HCT116 (cell line): ENCODE measurements at regions not wholly inside any gene's neighbourhood (a gene's known extent, or its start where the extent isn't known, plus 50 kb on each side); places are given as distances from the start of the nearest gene placed in this dataset.

Experiments
- ATAC-seq: fragments of 200-7000 bp; cut with Tn5 transposase; 2 replicates; pipeline ENCODE4 v1.9.1; 2020; ENCODE audit warnings: mild to moderate bottlenecking, moderate library complexity
- BruUV-seq: library from RNA; stranded (reverse); fragments of 400-500 nt; replicated peaks from 2 replicates; lab custom pipeline; 2021; lab: Mats Ljungman, UMichigan
- CTCF ChIA-PET: fragments of 300-600 bp; sonication (Branson Sonifier 250); formaldehyde crosslinking; loops from one replicate; lab custom pipeline; 2021; ENCODE audit warnings: antibody characterized with exemption; lab: Charles Lee
- POLR2A ChIA-PET: fragments of 300-600, 350-600 bp; sonication (Branson Sonifier 250); formaldehyde crosslinking; loops from one replicate; lab custom pipeline; 2021; ENCODE audit warnings: antibody characterized with exemption; lab: Charles Lee
- RAD21 ChIA-PET, 2 experiments: fragments of 300-600 bp; sonication (Branson Sonifier 250); formaldehyde crosslinking; loops; one replicate each; lab custom pipeline; 2023; ENCODE audit warnings: low total read pairs in 2 of 2; ENCODE audit not compliant: uncharacterized antibody in 2 of 2, unreplicated experiment in 2 of 2, low non-redundant PET in 1 of 2; lab: Charles Lee
- DNase-seq: peaks from one replicate; pipeline ENCODE4 v3.0.0-alpha.2; 2010; ENCODE audit warnings: low read depth, low spot score
- H2AFZ ChIP-seq: fragments of 200-600 bp; shearing (Covaris generic), sonication (generic); 2 replicates; pipeline ENCODE4 v1.6.1; 2017; ENCODE audit warnings: low read depth, mixed run types, mixed read lengths, antibody characterized with exemption, low read length; ENCODE audit not compliant: poor library complexity, severe bottlenecking
- H3K27ac ChIP-seq: 2 replicates; pipeline ENCODE4 v1.5.1; 2012; ENCODE audit warnings: low read depth, low read length
- H3K27me3 ChIP-seq: fragments of 200-600 bp; sonication (generic); 2 replicates; pipeline ENCODE4 v1.6.1; 2016; ENCODE audit warnings: mixed run types, low read length, mixed read lengths; ENCODE audit not compliant: insufficient read depth
- H3K36me3 ChIP-seq, 2 experiments: fragments of 200-500 bp in 1 of 2; fragments of 200-600 bp in 1 of 2; sonication (Bioruptor generic) in 1 of 2; sonication (generic) in 1 of 2; 2 replicates each; pipeline versions ENCODE4 v1.5.1 to v1.6.1; 2014 to 2016; ENCODE audit warnings: low read length in 2 of 2, inconsistent platforms in 1 of 2, mixed read lengths in 1 of 2, mixed run types in 1 of 2; ENCODE audit not compliant: insufficient read depth in 2 of 2, control insufficient read depth in 1 of 2
- H3K4me1 ChIP-seq, 2 experiments: fragments of 200-600 bp in 1 of 2; sonication (generic) in 1 of 2; 2 replicates each; pipeline versions ENCODE4 v1.5.1 to v1.6.1; 2012 to 2017; ENCODE audit warnings: low read length in 2 of 2, inconsistent platforms in 1 of 2, mild to moderate bottlenecking in 1 of 2, mixed read lengths in 1 of 2, mixed run types in 1 of 2, moderate library complexity in 1 of 2; ENCODE audit not compliant: insufficient read depth in 2 of 2, control insufficient read depth in 1 of 2
- H3K4me2 ChIP-seq: fragments of 200-600 bp; sonication (generic); 2 replicates; pipeline ENCODE4 v1.6.1; 2017; ENCODE audit warnings: mixed run types, low read length, mixed read lengths
- H3K4me3 ChIP-seq, 2 experiments: fragments of 200-600 bp in 1 of 2; sonication (generic) in 1 of 2; replicated peaks in 1 of 2; 2 replicates each; pipeline ENCODE4 v1.5.1; 2011 to 2016; ENCODE audit warnings: low read length in 2 of 2, control low read depth in 1 of 2, low read depth in 1 of 2, mild to moderate bottlenecking in 1 of 2, mixed read lengths in 1 of 2, mixed run types in 1 of 2
- H3K79me2 ChIP-seq: fragments of 200-600 bp; sonication (generic); 2 replicates; pipeline ENCODE4 v1.6.1; 2017; ENCODE audit warnings: mild to moderate bottlenecking, mixed run types, low read length, moderate library complexity, mixed read lengths; ENCODE audit not compliant: insufficient read depth
- H3K9ac ChIP-seq: fragments of 200-600 bp; sonication (generic); 2 replicates; pipeline ENCODE4 v1.6.1; 2016; ENCODE audit warnings: low read length, mixed read lengths
- H3K9me2 ChIP-seq: fragments of 200-600 bp; sonication (generic), shearing (Covaris generic); 2 replicates; pipeline ENCODE4 v1.6.1; 2017; ENCODE audit warnings: mixed run types, mild to moderate bottlenecking, moderate library complexity; ENCODE audit not compliant: insufficient read depth
- H3K9me3 ChIP-seq, 2 experiments: fragments of 200-500 bp in 1 of 2; fragments of 200-600 bp in 1 of 2; sonication (Bioruptor generic) in 1 of 2; sonication (generic) in 1 of 2; 2 replicates each; pipeline ENCODE4 v1.6.1; 2014 to 2017; ENCODE audit warnings: low read length in 2 of 2, mixed read lengths in 2 of 2, inconsistent platforms in 1 of 2, low read depth in 1 of 2, mild to moderate bottlenecking in 1 of 2, mixed run types in 1 of 2, moderate library complexity in 1 of 2; ENCODE audit not compliant: control insufficient read depth in 1 of 2, insufficient read depth in 1 of 2
- H4K20me1 ChIP-seq: fragments of 200-600 bp; sonication (generic), shearing (Covaris generic); 2 replicates; pipeline ENCODE4 v1.6.1; 2017; ENCODE audit warnings: mixed run types, mild to moderate bottlenecking, moderate library complexity; ENCODE audit not compliant: insufficient read depth
- ATF3 ChIP-seq: IDR thresholded peaks from 2 replicates; pipeline ENCODE4 v1.6.1; 2012
- CEBPB ChIP-seq: IDR thresholded peaks from 2 replicates; pipeline ENCODE4 v1.6.1; 2012; ENCODE audit warnings: low read depth
- CTCF ChIP-seq, 3 experiments: fragments of 200-600 bp in 1 of 3; sonication (generic) in 1 of 3; IDR thresholded peaks in 2 of 3; conservative IDR thresholded peaks in 1 of 3; 2 replicates each; pipeline ENCODE4 v1.5.1; 2012 to 2017; ENCODE audit warnings: low read depth in 2 of 3, low read length in 2 of 3, antibody characterized with exemption in 1 of 3, borderline replicate concordance in 1 of 3, control low read depth in 1 of 3, mild to moderate bottlenecking in 1 of 3, mixed read lengths in 1 of 3, mixed run types in 1 of 3, moderate library complexity in 1 of 3; ENCODE audit not compliant: insufficient read depth in 1 of 3
- EGR1 ChIP-seq: IDR thresholded peaks from 2 replicates; pipeline ENCODE4 v1.6.1; 2012; ENCODE audit warnings: low read depth
- ELF1 ChIP-seq: IDR thresholded peaks from 2 replicates; pipeline ENCODE4 v1.6.1; 2012; ENCODE audit warnings: low read depth, borderline replicate concordance
- EZH2 ChIP-seq: fragments of 200-600 bp; sonication (generic); IDR thresholded peaks from 2 replicates; pipeline ENCODE4 v1.6.1; 2017; ENCODE audit warnings: antibody characterized with exemption, mixed run types
- JUND ChIP-seq: IDR thresholded peaks from 2 replicates; pipeline ENCODE4 v1.6.1; 2012
- POLR2A ChIP-seq: IDR thresholded peaks from 2 replicates; pipeline ENCODE4 v1.7.0; 2011; ENCODE audit warnings: borderline replicate concordance; ENCODE audit not compliant: insufficient read depth, insufficient read length; ENCODE audit errors: extremely low read depth
- POLR2AphosphoS5 ChIP-seq: IDR thresholded peaks from 2 replicates; pipeline ENCODE4 v1.6.1; 2011; ENCODE audit warnings: mild to moderate bottlenecking, low read depth, low read length, moderate library complexity
- RAD21 ChIP-seq: IDR thresholded peaks from 2 replicates; pipeline ENCODE4 v1.6.1; 2012; ENCODE audit warnings: low read depth, mild to moderate bottlenecking
- REST ChIP-seq: IDR thresholded peaks from 2 replicates; pipeline ENCODE4 v1.6.1; 2012; ENCODE audit warnings: low read depth
- SIN3A ChIP-seq: IDR thresholded peaks from 2 replicates; pipeline ENCODE4 v1.6.1; 2012; ENCODE audit warnings: low read depth
- SRF ChIP-seq: IDR thresholded peaks from 2 replicates; pipeline ENCODE4 v1.6.1; 2012; ENCODE audit warnings: low read depth
- YY1 ChIP-seq: IDR thresholded peaks from 2 replicates; pipeline ENCODE4 v1.6.1; 2011; ENCODE audit warnings: low read length, low read depth, moderate library complexity, mild to moderate bottlenecking; ENCODE audit not compliant: insufficient replicate concordance; ENCODE audit errors: extremely low read depth
- ZBTB33 ChIP-seq: IDR thresholded peaks from 2 replicates; pipeline ENCODE4 v1.6.1; 2011; ENCODE audit warnings: mild to moderate bottlenecking, low read length, moderate library complexity; ENCODE audit not compliant: insufficient replicate concordance; ENCODE audit errors: extremely low read depth
- intact Hi-C: fragments of 100-400 bp; cut with micrococcal nuclease; formaldehyde crosslinking; loops from 2 replicates; pipeline ENCODE4 v1.10.0; 2022

- intact Hi-C loops, result loop anchor here (5.0 kb wide), 1 partner anchor 528 kb away; no protein-coding TSS in a partner anchor
- Histone ChIP-seq H3K9me3 (no peaks in the 10 kb centered on the region), H3K27ac (no peak overlapping the region), H3K4me1 (no peaks in the 10 kb centered on the region), H4K20me1 (no peaks in the 10 kb centered on the region; the same call in 1 of the 2 replicates), H3K27me3 (peaks cover 15% of the 10 kb centered on the region), H3K4me2 (no peak overlapping the region), H3K9ac (no peak overlapping the region), H3K9me2 (no peaks in the 10 kb centered on the region), H3K79me2 (no peaks in the 10 kb centered on the region), H3K4me3 (no peak overlapping the region), H2AFZ (no peak overlapping the region), H3K36me3 (no peaks in the 10 kb centered on the region)
- POLR2A ChIA-PET, result no interaction called here
- TF ChIP-seq ATF3 (no peak), ZBTB33 (no peak), CTCF (IDR thresholded peaks at IDR 0.05 in 2 of 3, conservative IDR thresholded peaks at IDR 0.05 in 1 of 3; ENCODE audit: borderline replicate concordance in 1 of 3, insufficient read depth in 1 of 3, low read depth in 2 of 3, low read length in 2 of 3) (no peak), EGR1 (no peak), SIN3A (no peak), REST (no peak), POLR2A (no peak), POLR2AphosphoS5 (no peak), EZH2 (no peak), ELF1 (no peak), JUND (no peak), RAD21 (no peak), SRF (no peak), CEBPB (no peak), YY1 (no peak)
- CTCF ChIA-PET, result interaction anchor here (0.9 to 2.5 kb wide), 2 partner anchors 284 to 297 kb away, joined by 3 to 12 read pairs; no protein-coding TSS in a partner anchor
- no peak for ATAC-seq
- BruUV-seq, result no TSS peak
- DNase-seq, result no peak
- RAD21 ChIA-PET, result no interaction called here
These were observed 74.0 kb upstream of the SEC11C start for GRCh38 chr18:59065684-59066083.
